Bone marrow (tissue), 2 donors: ENCODE measurements at regions not wholly inside any gene's neighbourhood (a gene's known extent, or its start where the extent isn't known, plus 50 kb on each side); places are given as distances from the start of the nearest gene placed in this dataset.
"Not testable (repeated sequence)": the region's sequence is repeated elsewhere in the genome, so short reads cannot be mapped to it uniquely, and the experiment has no call there.

Experiments used
- DNase-seq, 2 donors: peaks; one replicate each; lab custom pipeline; 2025; lab: John Stamatoyannopoulos, UW

- DNase-seq, result no peak
Measured at GRCh38 chr20:48154040-48154765, 368.9 kb upstream of the SULF2 start.

GRCh38 chr20:48153523-48153922, 368.2 kb upstream of the SULF2 start:
- no peak for DNase-seq

- DNase-seq, result no peak
Measured at GRCh38 chr20:48153103-48153502, 367.8 kb upstream of the SULF2 start.

GRCh38 chr20:48150568-48150967, 365.3 kb upstream of the SULF2 start:
- DNase-seq, result no peak

- DNase-seq, result no peak
Measured at GRCh38 chr20:48149902-48150301, 364.6 kb upstream of the SULF2 start.

GRCh38 chr20:48148916-48149672, 363.8 kb upstream of the SULF2 start:
- DNase-seq, result no peak

- no peak for DNase-seq
Measured at GRCh38 chr20:48148020-48148419, 362.7 kb upstream of the SULF2 start.

- DNase-seq, result no peak
Measured at GRCh38 chr20:48147311-48147710, 362.0 kb upstream of the SULF2 start.

- DNase-seq, result no peak
Measured at GRCh38 chr20:48146877-48147276, 361.6 kb upstream of the SULF2 start.

- no peak for DNase-seq
Measured at GRCh38 chr20:48146308-48146707, 361.0 kb upstream of the SULF2 start.

- DNase-seq, result no peak
Measured at GRCh38 chr20:48143435-48144081, 358.3 kb upstream of the SULF2 start.

GRCh38 chr20:48142516-48142773, 357.2 kb upstream of the SULF2 start:
- DNase-seq, result no peak

GRCh38 chr20:48141660-48142515, 356.6 kb upstream of the SULF2 start:
- no peak for DNase-seq

- no peak for DNase-seq
Measured at GRCh38 chr20:48139262-48140041, 354.2 kb upstream of the SULF2 start.

- DNase-seq, result no peak
Measured at GRCh38 chr20:48132834-48133233, 347.6 kb upstream of the SULF2 start.

- no peak for DNase-seq
Measured at GRCh38 chr20:48131581-48131980, 346.3 kb upstream of the SULF2 start.

GRCh38 chr20:48129345-48129942, 344.2 kb upstream of the SULF2 start:
- no peak for DNase-seq

GRCh38 chr20:48128436-48128835, 343.2 kb upstream of the SULF2 start:
- no peak for DNase-seq

GRCh38 chr20:48127964-48128363, 342.7 kb upstream of the SULF2 start:
- not testable (repeated sequence) for DNase-seq

- not testable (repeated sequence) for DNase-seq
Measured at GRCh38 chr20:48127133-48127532, 341.9 kb upstream of the SULF2 start.

- no peak for DNase-seq
Measured at GRCh38 chr20:48126227-48126740, 341.0 kb upstream of the SULF2 start.
